Right atrium auricular region (tissue), 2 donors: ENCODE measurements at regions not wholly inside any gene's neighbourhood (a gene's known extent, or its start where the extent isn't known, plus 50 kb on each side); places are given as distances from the start of the nearest gene placed in this dataset.

Source experiments
- DNase-seq: peaks from one replicate; pipeline ENCODE4 v3.0.0-alpha.2; 2019; ENCODE audit warnings: low spot score
- H3K27ac ChIP-seq, 2 donors: fragments of 200-600 bp; sonication (generic); 1 replicate in 1 of 2; 2 replicates in 1 of 2; pipeline ENCODE4 v1.5.1; 2016 to 2019
- H3K27me3 ChIP-seq, 2 donors: fragments of 200-600 bp; sonication (generic); one replicate each; pipeline versions ENCODE4 v1.5.1 to v1.6.0; 2017 to 2019
- H3K36me3 ChIP-seq: fragments of 200-600 bp; sonication (generic); one replicate; pipeline ENCODE4 v1.5.1; 2016
- H3K4me1 ChIP-seq, 2 donors: fragments of 200-600 bp; sonication (generic); one replicate each; pipeline versions ENCODE4 v1.5.1 to v1.6.0; 2017 to 2019
- H3K4me3 ChIP-seq, 2 donors: fragments of 200-600 bp; sonication (generic); 1 replicate in 1 of 2; 2 replicates in 1 of 2; pipeline ENCODE4 v1.5.1; 2017 to 2019; ENCODE audit warnings: mild to moderate bottlenecking in 1 of 2, moderate library complexity in 1 of 2
- H3K9me3 ChIP-seq, 2 donors: fragments of 200-600 bp; sonication (generic); one replicate each; pipeline ENCODE4 v1.5.1; 2019
- TF ChIP-seq, protein P1 (sequence below), 2 donors: fragments of 200-600 bp; sonication (generic); IDR thresholded peaks; one replicate each; pipeline ENCODE4 v1.5.1; 2019; ENCODE audit warnings: antibody characterized with exemption in 2 of 2

DNA sequence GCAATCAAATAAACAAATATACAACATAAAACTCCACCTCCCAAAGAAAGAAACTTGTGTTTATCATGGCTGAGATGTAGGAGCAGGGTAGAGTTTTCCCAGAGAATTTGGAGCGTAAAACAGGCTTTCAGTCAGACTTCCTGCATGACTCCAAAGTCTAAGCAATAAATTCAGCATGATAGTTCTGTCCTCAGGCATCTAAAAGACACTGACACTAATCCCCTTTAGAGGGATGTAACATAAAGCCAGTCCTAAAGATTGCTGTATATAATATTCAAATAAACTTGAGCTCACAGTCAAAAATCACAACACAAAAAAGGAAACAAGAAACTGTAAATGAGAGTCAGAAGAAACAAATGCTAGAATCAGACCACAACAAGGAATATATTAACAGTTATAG, 234.4 kb downstream of the CENPW start:
- Histone ChIP-seq H3K9me3 (no peaks in the 10 kb centered on the region), H3K36me3 (no peaks in the 10 kb centered on the region), H3K4me1 (no peaks in the 10 kb centered on the region), H3K4me3 (no peak overlapping the region), H3K27me3 (no peaks in the 10 kb centered on the region), H3K27ac (no peak overlapping the region)
- TF ChIP-seq, protein P1, sequence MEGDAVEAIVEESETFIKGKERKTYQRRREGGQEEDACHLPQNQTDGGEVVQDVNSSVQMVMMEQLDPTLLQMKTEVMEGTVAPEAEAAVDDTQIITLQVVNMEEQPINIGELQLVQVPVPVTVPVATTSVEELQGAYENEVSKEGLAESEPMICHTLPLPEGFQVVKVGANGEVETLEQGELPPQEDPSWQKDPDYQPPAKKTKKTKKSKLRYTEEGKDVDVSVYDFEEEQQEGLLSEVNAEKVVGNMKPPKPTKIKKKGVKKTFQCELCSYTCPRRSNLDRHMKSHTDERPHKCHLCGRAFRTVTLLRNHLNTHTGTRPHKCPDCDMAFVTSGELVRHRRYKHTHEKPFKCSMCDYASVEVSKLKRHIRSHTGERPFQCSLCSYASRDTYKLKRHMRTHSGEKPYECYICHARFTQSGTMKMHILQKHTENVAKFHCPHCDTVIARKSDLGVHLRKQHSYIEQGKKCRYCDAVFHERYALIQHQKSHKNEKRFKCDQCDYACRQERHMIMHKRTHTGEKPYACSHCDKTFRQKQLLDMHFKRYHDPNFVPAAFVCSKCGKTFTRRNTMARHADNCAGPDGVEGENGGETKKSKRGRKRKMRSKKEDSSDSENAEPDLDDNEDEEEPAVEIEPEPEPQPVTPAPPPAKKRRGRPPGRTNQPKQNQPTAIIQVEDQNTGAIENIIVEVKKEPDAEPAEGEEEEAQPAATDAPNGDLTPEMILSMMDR (IDR thresholded peaks at IDR 0.05), result no peak
- no peak for DNase-seq

DNA sequence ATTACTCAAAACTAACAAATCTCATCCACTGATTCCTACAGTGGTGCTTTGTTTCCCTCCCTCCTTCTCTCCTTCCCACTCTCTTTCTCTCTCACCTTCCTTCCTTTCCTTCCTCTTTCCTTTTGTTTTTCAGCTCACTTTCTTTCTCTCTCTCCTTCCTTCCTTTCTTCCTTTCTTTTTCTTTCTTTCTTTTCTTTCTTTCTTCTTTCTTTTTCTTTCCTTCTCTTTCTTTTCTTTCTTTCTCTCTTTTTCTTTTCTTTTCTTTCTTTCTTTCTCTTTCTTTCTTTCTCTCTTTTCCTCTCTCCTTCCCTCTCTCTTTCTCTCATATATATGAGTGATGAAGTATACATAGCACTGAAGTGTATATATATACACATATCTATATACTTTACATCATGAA, 241.4 kb downstream of the CENPW start:
- TF ChIP-seq, protein P1 (IDR thresholded peaks at IDR 0.05), result no peak
- no peaks in the 10 kb centered on the region for H3K27me3 ChIP-seq
- H3K36me3 ChIP-seq, result no peaks in the 10 kb centered on the region
- no peak overlapping the region for H3K4me3 ChIP-seq
- DNase-seq, result no peak
- peaks cover 0 to 5% of the 10 kb centered on the region in 2 donors for H3K9me3 ChIP-seq
- H3K27ac ChIP-seq, result no peak overlapping the region
- no peaks in the 10 kb centered on the region for H3K4me1 ChIP-seq

DNA sequence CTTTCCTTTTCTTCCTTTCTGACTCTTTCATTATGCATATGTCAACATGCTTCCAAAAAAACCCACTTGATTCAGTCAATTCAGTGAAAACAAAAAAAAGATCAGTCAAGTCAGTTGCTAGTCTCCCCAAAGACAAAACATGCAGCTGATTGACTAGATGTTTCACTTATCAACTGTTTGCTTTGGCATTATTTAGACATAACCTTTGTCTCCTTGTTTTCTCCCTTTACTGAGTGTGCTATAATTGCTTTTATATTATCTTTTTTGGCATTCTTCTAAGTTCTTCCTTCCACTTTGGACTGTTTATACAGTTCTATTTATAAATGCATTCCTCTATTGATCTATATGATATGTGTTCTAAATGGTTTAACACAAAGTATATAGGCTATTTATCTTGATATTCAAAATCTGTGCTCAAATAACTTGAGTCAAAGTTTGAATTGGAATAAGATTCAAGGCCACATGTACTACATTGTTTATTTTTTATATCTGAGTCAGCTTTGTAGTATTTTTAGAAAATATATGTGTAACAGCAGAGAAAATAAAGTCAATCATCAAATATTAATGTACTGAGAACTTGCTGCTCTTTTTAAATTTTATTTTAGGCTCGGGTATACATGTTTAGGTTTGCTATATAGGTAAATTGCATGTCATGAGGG, 260.5 kb downstream of the CENPW start:
- DNase-seq, result no peak
- no peaks in the 10 kb centered on the region for H3K4me1 ChIP-seq
- H3K27ac ChIP-seq, result no peak overlapping the region
- H3K36me3 ChIP-seq, result no peaks in the 10 kb centered on the region
- H3K27me3 ChIP-seq, result no peaks in the 10 kb centered on the region
- H3K9me3 ChIP-seq, result no peaks in the 10 kb centered on the region
- TF ChIP-seq, protein P1 (IDR thresholded peaks at IDR 0.05), result no peak
- H3K4me3 ChIP-seq, result no peak overlapping the region

GRCh38 chr6:126603410-126603809, 263.5 kb downstream of the CENPW start:
- no peaks in the 10 kb centered on the region for H3K9me3 ChIP-seq
- no peak overlapping the region for H3K27ac ChIP-seq
- H3K4me3 ChIP-seq, result no peak overlapping the region
- no peak for DNase-seq
- no peaks in the 10 kb centered on the region for H3K36me3 ChIP-seq
- H3K27me3 ChIP-seq, result no peaks in the 10 kb centered on the region
- no peaks in the 10 kb centered on the region for H3K4me1 ChIP-seq
- TF ChIP-seq, protein P1 (IDR thresholded peaks at IDR 0.05), result no peak

DNA sequence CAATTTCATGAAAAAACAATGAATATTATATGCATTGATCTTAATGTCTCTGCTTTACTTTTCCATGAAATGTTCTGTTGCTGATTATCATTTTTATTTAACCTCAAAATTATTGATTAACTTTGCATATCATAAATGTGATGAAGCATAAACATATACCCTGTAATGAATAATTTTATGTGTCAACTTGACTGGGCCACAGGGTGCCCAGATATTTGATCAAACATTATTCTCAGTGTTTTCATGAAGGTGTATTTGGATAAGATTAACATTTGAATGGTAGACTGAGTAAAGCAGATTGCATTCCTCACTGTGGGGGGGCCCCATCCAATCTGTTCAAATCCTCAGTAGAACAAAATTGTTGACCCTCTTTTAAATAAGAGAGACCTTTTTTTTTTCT, 265.2 kb downstream of the CENPW start:
- no peak overlapping the region for H3K27ac ChIP-seq
- no peaks in the 10 kb centered on the region for H3K36me3 ChIP-seq
- H3K4me1 ChIP-seq, result no peaks in the 10 kb centered on the region
- H3K9me3 ChIP-seq, result no peaks in the 10 kb centered on the region
- H3K27me3 ChIP-seq, result no peaks in the 10 kb centered on the region
- TF ChIP-seq, protein P1 (IDR thresholded peaks at IDR 0.05), result no peak
- H3K4me3 ChIP-seq, result no peak overlapping the region
- no peak for DNase-seq

GRCh38 chr6:126607289-126607688, 267.4 kb downstream of the CENPW start:
- Histone ChIP-seq H3K4me3 (no peak overlapping the region), H3K9me3 (peaks cover 0 to 8% of the 10 kb centered on the region in 2 donors), H3K27me3 (no peaks in the 10 kb centered on the region), H3K36me3 (no peaks in the 10 kb centered on the region), H3K4me1 (no peaks in the 10 kb centered on the region), H3K27ac (no peak overlapping the region)
- TF ChIP-seq, protein P1 (IDR thresholded peaks at IDR 0.05), result no peak
- no peak for DNase-seq
